HEK293 (cell line): ENCODE measurements at regions not wholly inside any gene's neighbourhood (a gene's known extent, or its start where the extent isn't known, plus 50 kb on each side); places are given as distances from the start of the nearest gene placed in this dataset.

Experiments used
- CTCF ChIA-PET: fragments of 350-600 bp; formaldehyde crosslinking; extraction: SDS; loops from one replicate; lab custom pipeline; 2021; ENCODE audit warnings: antibody characterized with exemption; lab: Yijun Ruan, JAX
- POLR2A ChIA-PET: fragments of 300-600 bp; formaldehyde crosslinking; extraction: SDS; loops from one replicate; lab custom pipeline; 2020; ENCODE audit warnings: antibody characterized with exemption, inconsistent platforms; lab: Yijun Ruan, JAX
- H3K27ac ChIP-seq: fragments of 200-500 bp; sonication (Bioruptor generic); 2 replicates; pipeline ENCODE4 v1.5.1; 2014; ENCODE audit warnings: low read depth, low read length, control low read depth, inconsistent platforms; ENCODE audit errors: extremely low read depth
- H3K36me3 ChIP-seq, 2 experiments: fragments of 200-500 bp in 1 of 2; sonication (Bioruptor generic) in 1 of 2; 1 replicate in 1 of 2; 2 replicates in 1 of 2; pipeline ENCODE4 v1.5.1; 2014 to 2017; ENCODE audit warnings: inconsistent platforms in 2 of 2, low read length in 2 of 2; ENCODE audit not compliant: control insufficient read depth in 2 of 2, insufficient read depth in 1 of 2
- H3K4me1 ChIP-seq: fragments of 200-500 bp; sonication (Bioruptor generic); 2 replicates; pipeline ENCODE4 v1.5.1; 2014; ENCODE audit warnings: mild to moderate bottlenecking, low read length, inconsistent platforms; ENCODE audit not compliant: control insufficient read depth, insufficient read depth
- H3K4me3 ChIP-seq: 2 replicates; pipeline ENCODE4 v1.5.1; 2011; ENCODE audit warnings: low read depth, mild to moderate bottlenecking, control low read depth, low read length, moderate library complexity
- H3K9me3 ChIP-seq: fragments of 200-500 bp; sonication (Bioruptor generic); 2 replicates; pipeline ENCODE4 v1.5.1; 2014; ENCODE audit warnings: low read depth, low read length, inconsistent platforms; ENCODE audit not compliant: control insufficient read depth, insufficient read depth
- BCL11A ChIP-seq: fragments of 450-650 bp; formaldehyde crosslinking; IDR thresholded peaks from 2 replicates; pipeline ENCODE4 v1.5.1; 2016; ENCODE audit warnings: low read depth, missing biosample characterization, missing genetic modification characterization
- EGR2 ChIP-seq: fragments of 450-650 bp; formaldehyde crosslinking; IDR thresholded peaks from 2 replicates; pipeline ENCODE4 v1.5.1; 2016; ENCODE audit warnings: low read depth, missing biosample characterization, missing genetic modification characterization
- KLF17 ChIP-seq: fragments of 450-650 bp; formaldehyde crosslinking; IDR thresholded peaks from 2 replicates; pipeline ENCODE4 v1.5.1; 2016; ENCODE audit warnings: missing biosample characterization, missing genetic modification characterization
- KLF8 ChIP-seq: fragments of 450-650 bp; formaldehyde crosslinking; IDR thresholded peaks from 2 replicates; pipeline ENCODE4 v1.5.1; 2016; ENCODE audit warnings: missing biosample characterization, missing genetic modification characterization
- MZF1 ChIP-seq: fragments of 450-650 bp; formaldehyde crosslinking; IDR thresholded peaks from 2 replicates; pipeline ENCODE4 v1.5.1; 2017; ENCODE audit warnings: missing biosample characterization, missing genetic modification characterization, borderline replicate concordance
- RBAK ChIP-seq: fragments of 450-650 bp; formaldehyde crosslinking; IDR thresholded peaks from 2 replicates; pipeline ENCODE4 v1.5.1; 2016; ENCODE audit warnings: missing biosample characterization, missing genetic modification characterization
- SETDB1 ChIP-seq: IDR thresholded peaks from one replicate; pipeline ENCODE4 v1.6.1; 2017; ENCODE audit warnings: mild to moderate bottlenecking, low read length, moderate library complexity, mixed read lengths; ENCODE audit not compliant: insufficient read length
- TCF7L2 ChIP-seq: IDR thresholded peaks from 2 replicates; pipeline ENCODE4 v1.6.1; 2011; ENCODE audit warnings: low read depth, mild to moderate bottlenecking, inconsistent platforms, low read length, moderate library complexity, borderline replicate concordance
- ZEB2 ChIP-seq: fragments of 450-650 bp; formaldehyde crosslinking; IDR thresholded peaks from 2 replicates; pipeline ENCODE4 v1.5.1; 2016; ENCODE audit warnings: missing biosample characterization, missing genetic modification characterization
- ZNF10 ChIP-seq: fragments of 450-650 bp; formaldehyde crosslinking; IDR thresholded peaks from 2 replicates; pipeline ENCODE4 v1.5.1; 2017; ENCODE audit warnings: missing biosample characterization, missing genetic modification characterization
- ZNF175 ChIP-seq: fragments of 450-650 bp; formaldehyde crosslinking; IDR thresholded peaks from 2 replicates; pipeline ENCODE4 v1.5.1; 2016; ENCODE audit warnings: missing biosample characterization, missing genetic modification characterization
- ZNF26 ChIP-seq: fragments of 450-650 bp; formaldehyde crosslinking; IDR thresholded peaks from 2 replicates; pipeline ENCODE4 v1.5.1; 2016; ENCODE audit warnings: missing biosample characterization, missing genetic modification characterization
- ZNF350 ChIP-seq: fragments of 450-650 bp; formaldehyde crosslinking; IDR thresholded peaks from 2 replicates; pipeline ENCODE4 v1.5.0; 2017; ENCODE audit warnings: missing biosample characterization, mild to moderate bottlenecking, missing genetic modification characterization
- ZNF529 ChIP-seq: fragments of 450-650 bp; formaldehyde crosslinking; IDR thresholded peaks from 2 replicates; pipeline ENCODE4 v1.5.1; 2017; ENCODE audit warnings: missing genetic modification characterization, missing biosample characterization; ENCODE audit not compliant: insufficient replicate concordance
- ZNF660 ChIP-seq: fragments of 450-650 bp; IDR thresholded peaks from 2 replicates; pipeline ENCODE4 v1.5.1; 2018; ENCODE audit warnings: missing biosample characterization, mild to moderate bottlenecking, missing genetic modification characterization
- ZNF791 ChIP-seq: fragments of 450-650 bp; formaldehyde crosslinking; IDR thresholded peaks from 2 replicates; pipeline ENCODE4 v1.5.1; 2016; ENCODE audit warnings: missing biosample characterization, missing genetic modification characterization
- TF ChIP-seq, protein P1 (sequence below): fragments of 450-650 bp; formaldehyde crosslinking; IDR thresholded peaks from 2 replicates; pipeline ENCODE4 v1.5.1; 2017; ENCODE audit warnings: missing biosample characterization, missing genetic modification characterization

- no peak for TF ChIP-seq EGR2 (tag by site-specific recombination)
- no peak for TF ChIP-seq ZNF660 (tag by site-specific recombination)
- no peak for TF ChIP-seq ZNF10
- no peak for TF ChIP-seq MZF1 (tag by site-specific recombination)
- TF ChIP-seq ZNF175 = no peak
- no peak for TF ChIP-seq KLF8 (tag by site-specific recombination)
- TF ChIP-seq ZNF791 = no peak
Observed at GRCh38 chr20:16639027-16639941, 66.0 kb upstream of the KIF16B start (continued).

DNA sequence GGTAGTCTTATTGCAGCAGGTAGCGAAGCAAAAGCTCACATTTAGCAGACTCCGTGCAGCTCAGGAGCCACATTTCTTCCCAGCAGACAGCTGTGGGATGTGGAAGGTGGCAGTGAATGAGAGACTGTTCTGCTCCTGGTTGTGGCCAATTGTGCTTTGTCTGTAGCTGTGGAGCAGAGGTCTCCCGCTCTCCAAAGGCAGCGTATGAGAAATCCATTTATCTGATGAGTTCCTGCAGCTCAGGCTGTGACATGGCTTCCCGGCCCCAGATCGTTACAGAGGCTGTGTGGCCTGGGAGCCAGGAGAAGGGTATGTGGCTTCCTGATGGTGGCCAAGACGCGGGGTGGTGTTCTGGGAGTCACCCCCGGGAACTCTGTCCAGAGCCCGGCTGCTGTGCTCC lies 64.5 kb upstream of the KIF16B start:
- POLR2A ChIA-PET = no interaction called here
- no peaks in the 10 kb centered on the region for H3K9me3 ChIP-seq
- TF ChIP-seq, protein P1, sequence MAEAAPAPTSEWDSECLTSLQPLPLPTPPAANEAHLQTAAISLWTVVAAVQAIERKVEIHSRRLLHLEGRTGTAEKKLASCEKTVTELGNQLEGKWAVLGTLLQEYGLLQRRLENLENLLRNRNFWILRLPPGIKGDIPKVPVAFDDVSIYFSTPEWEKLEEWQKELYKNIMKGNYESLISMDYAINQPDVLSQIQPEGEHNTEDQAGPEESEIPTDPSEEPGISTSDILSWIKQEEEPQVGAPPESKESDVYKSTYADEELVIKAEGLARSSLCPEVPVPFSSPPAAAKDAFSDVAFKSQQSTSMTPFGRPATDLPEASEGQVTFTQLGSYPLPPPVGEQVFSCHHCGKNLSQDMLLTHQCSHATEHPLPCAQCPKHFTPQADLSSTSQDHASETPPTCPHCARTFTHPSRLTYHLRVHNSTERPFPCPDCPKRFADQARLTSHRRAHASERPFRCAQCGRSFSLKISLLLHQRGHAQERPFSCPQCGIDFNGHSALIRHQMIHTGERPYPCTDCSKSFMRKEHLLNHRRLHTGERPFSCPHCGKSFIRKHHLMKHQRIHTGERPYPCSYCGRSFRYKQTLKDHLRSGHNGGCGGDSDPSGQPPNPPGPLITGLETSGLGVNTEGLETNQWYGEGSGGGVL (tag by site-specific recombination) = no peak
- no peak for TF ChIP-seq KLF17 (tag by site-specific recombination)
- TF ChIP-seq SETDB1 = no peak
- no peak for TF ChIP-seq ZEB2
- TF ChIP-seq TCF7L2 = no peak
- no peak for TF ChIP-seq RBAK
- TF ChIP-seq BCL11A (tag by site-specific recombination) = no peak
- TF ChIP-seq ZNF529 (tag by site-specific recombination) = no peak
- TF ChIP-seq, all 188 proteins: peak for 0

DNA sequence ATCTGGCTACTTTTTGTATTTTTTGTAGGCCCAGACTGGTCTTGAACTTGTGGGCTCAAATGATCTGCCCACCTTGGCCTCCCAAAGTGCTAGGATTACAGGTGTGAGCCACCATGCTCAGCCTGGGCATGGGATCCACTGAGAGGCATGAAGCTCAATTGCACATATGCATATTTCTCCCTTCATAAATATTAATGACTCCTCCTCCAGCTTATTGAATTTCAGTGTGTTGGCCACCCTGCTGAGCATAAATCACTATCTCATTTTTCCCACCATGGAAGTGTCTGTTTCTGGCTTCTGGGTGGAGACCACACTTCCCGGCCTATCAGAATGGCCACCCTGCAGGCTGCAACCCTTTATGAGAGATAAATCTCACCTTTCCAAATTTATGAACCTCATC lies 53.6 kb upstream of the KIF16B start:
- Histone ChIP-seq H3K4me1 (no peaks in the 10 kb centered on the region), H3K9me3 (no peaks in the 10 kb centered on the region), H3K36me3 (no peaks in the 10 kb centered on the region), H3K27ac (no peak overlapping the region), H3K4me3 (no peak overlapping the region)
- ChIA-PET CTCF (no interaction called here), POLR2A (no interaction called here)
- TF ChIP-seq MZF1 (tag by site-specific recombination) (no peak), KLF8 (tag by site-specific recombination) (no peak), ZNF350 (tag by site-specific recombination) (no peak), SETDB1 (no peak)

More for the DNA sequence above, 64.5 kb upstream of the KIF16B start:
- Histone ChIP-seq H3K27ac (no peak overlapping the region), H3K4me3 (no peak overlapping the region), H3K36me3 (no peaks in the 10 kb centered on the region), H3K4me1 (no peaks in the 10 kb centered on the region)
- CTCF ChIA-PET = interaction anchor here (0.6 to 1.0 kb wide), 3 partner anchors 124 to 841 kb away, joined by 3 read pairs; no protein-coding TSS in a partner anchor

DNA sequence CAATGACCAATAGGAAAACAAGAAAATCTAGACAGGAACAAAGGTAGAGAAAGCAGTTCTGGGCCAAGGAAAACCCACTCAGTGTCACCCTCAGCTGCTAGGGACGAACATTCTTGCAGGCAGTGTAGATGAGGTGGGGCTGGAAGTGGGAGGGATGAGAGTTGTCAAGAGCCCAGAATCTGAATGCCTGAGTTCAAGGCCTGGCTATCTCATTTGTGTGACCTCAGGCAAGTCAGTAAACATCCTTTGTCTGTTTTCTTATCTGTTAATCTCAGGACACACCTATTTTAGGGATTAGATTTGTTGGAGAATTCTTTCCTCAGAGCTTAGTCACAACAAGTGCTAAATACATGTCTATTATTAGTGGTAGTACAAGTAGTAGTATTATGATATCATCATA lies 50.9 kb upstream of the KIF16B start:
- no peak for TF ChIP-seq ZEB2
- TF ChIP-seq ZNF26 (tag by site-specific recombination) = peak; percentile 60; the same call in 1 of the 2 replicates
- ChIA-PET CTCF (no interaction called here), POLR2A (no interaction called here)
- H3K9me3 ChIP-seq = no peaks in the 10 kb centered on the region
- no peak overlapping the region for H3K4me3 ChIP-seq
- H3K4me1 ChIP-seq = no peaks in the 10 kb centered on the region
- no peak overlapping the region for H3K27ac ChIP-seq
- no peaks in the 10 kb centered on the region for H3K36me3 ChIP-seq
